Stimulated activated CD4-positive, alpha-beta T cell treated with anti-CD3 and anti-CD28 coated beads, TNF-alpha, amount 100 ng/mL, for 48 hours (primary cell): ENCODE measurements at regions not wholly inside any gene's neighbourhood (a gene's known extent, or its start where the extent isn't known, plus 50 kb on each side); places are given as distances from the start of the nearest gene placed in this dataset.
A peak's percentile ranks its signal among the peaks of the same experiment; 100 is the strongest.

Experiments
- DNase-seq, 3 donors: peaks; one replicate each; pipeline ENCODE4 v3.0.0-alpha.2; 2020; ENCODE audit warnings: low read depth in 3 of 3

DNA sequence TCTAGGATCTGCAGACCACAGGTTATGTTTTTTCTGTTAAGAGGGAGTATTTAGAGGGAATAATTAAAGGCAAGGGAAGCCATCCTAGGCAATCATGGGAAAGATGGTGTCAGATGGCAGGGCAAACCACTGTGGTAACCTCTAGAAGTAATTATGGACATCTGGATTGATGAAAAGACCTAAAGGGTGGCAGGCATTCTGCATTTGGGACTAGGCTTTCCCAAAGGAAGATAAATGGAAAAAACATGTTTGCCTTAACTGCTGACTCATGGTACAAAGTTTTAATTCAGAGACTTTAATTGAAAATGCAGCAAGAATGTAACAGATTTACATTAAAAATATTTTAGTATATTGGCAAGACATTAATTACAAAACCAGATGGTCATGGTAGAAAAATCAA is 88.1 kb downstream of the TMEM30B start:
- DNase-seq, result no peak

- no peak for DNase-seq
Observed at GRCh38 chr14:61191733-61192132, 89.4 kb downstream of the TMEM30B start.

GRCh38 chr14:61190341-61190740 is 90.8 kb downstream of the TMEM30B start:
- DNase-seq, result no peak

- DNase-seq, result peak in 1 of 3 donors; percentile 33
Observed at GRCh38 chr14:61188978-61189808, 91.9 kb downstream of the TMEM30B start.

DNA sequence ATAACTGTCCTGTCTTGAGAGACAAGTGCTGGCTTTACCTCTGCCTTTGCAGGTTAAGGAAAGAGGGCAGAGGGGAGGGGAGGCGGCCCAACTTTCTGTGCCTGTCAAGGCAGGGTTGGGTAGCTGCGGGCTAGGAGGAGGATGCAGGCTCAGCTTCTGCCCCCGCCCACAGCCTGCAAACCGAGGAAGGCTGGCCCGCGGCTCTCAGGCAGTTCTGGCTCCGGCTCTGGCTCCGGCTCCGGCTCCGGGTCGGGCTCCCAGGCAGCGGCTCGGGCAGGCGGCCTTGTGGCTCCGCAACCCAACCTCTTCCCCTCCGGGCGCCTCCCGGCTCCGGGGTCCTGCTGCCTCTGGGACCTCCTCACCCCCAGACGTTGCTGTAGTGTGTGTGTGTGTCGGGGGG is 92.9 kb downstream of the TMEM30B start:
- no peak for DNase-seq

DNA sequence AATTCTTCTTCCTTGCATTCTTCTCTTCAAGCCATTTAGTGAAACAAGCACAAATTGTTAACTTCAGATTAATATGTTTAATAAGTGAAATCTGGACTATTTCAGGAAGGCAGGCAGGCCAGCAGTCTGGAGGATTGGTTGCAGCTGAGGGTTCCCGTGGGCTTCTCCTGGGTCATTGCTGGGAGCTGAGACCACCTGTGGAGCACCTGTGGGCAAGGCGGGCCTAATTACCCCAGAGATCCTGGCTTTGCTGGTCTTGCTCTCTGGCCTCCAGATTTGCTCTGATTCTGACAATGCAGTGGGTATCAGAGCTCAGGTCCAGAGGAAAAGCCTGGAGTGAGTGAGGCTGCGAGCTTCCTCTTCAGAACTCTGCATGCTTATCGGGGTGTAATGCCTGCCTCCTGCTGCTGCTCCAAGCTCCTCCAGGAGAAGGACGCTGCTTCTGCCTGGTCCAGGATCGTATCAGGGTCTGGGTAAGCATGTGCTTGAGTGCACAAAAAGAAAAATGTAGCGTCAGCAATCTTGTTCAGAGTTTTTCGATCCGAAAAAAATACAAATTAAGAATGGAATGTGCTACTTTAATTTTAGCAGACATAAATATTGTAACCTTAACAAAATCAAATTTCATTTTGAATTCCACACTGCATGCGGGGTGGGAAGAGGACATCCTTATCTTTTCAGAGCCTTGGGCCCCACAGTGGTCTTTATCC is 93.8 kb downstream of the TMEM30B start:
- no peak for DNase-seq

DNA sequence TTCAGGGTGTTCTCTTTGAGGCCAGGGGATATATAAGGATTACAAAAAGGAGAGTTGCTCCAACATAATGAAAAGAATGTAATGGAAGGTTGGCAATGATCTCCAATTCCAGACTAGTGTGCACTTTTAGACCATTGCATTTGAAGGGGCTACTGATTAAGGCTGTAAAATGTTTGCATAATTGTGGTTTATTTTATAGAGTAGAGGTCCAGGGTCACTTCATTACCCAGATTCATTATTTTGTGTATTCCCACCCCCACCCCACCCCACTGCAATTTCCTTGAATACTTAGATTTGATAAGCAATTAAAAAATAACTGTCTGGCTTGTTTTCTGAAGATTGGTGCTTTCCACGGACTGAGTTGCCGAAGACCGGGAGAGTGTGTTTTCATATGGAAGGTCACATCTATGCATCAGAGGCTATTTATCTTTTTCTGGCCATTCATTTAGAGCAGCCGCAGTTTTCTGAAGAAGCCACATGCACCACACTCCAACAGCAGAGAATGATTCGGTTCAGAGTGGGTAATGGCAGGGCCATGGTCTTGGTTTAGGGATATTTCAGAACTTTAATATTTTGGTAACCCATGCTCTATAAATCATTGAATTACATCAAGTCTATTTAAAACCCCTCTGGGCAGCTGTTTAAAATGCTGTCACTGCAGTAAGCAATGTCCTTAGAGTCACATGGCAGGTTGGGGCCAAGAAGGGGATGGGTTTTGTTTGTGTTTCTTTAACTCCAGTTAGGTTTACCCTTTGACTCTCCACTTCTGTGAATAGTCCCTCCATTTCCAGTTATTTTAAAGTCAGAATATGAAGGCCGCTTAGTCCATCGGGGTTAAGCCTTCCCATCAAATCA is 94.6 kb downstream of the TMEM30B start:
- DNase-seq, result no peak

GRCh38 chr14:61185534-61185933 is 95.6 kb downstream of the TMEM30B start:
- no peak for DNase-seq

GRCh38 chr14:61184112-61184511 is 97.0 kb downstream of the TMEM30B start:
- DNase-seq, result no peak

GRCh38 chr14:61183196-61183885 is 97.8 kb downstream of the TMEM30B start:
- no peak for DNase-seq

DNA sequence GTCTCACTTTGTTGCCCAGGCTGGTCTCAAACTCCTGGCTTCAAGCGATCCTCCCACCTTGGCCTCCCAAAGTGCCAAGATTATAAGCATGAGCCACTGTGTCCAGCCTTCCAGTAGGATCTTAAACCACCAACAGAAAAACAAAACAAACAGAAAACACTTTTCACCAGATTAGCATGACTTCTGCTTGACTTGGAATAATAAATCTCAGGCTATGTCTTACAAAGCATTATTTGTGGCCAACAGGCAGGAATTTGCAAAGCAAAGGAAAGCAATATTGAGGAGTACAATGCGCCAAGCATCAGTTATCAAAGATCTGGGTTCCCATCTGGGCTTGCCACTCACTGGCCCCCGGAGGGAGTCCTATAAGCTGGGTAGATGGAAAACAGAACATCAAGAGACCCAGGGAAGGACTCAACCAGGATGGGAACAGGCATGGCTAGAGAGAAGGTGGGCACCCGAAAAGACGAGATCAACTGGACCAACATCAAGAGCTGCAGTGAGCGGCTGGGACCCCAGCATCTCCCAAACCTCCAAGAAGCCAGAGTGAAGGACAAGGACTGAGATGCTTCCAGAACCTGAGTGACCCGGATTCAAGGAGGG is 101.2 kb downstream of the TMEM30B start:
- no peak for DNase-seq

DNA sequence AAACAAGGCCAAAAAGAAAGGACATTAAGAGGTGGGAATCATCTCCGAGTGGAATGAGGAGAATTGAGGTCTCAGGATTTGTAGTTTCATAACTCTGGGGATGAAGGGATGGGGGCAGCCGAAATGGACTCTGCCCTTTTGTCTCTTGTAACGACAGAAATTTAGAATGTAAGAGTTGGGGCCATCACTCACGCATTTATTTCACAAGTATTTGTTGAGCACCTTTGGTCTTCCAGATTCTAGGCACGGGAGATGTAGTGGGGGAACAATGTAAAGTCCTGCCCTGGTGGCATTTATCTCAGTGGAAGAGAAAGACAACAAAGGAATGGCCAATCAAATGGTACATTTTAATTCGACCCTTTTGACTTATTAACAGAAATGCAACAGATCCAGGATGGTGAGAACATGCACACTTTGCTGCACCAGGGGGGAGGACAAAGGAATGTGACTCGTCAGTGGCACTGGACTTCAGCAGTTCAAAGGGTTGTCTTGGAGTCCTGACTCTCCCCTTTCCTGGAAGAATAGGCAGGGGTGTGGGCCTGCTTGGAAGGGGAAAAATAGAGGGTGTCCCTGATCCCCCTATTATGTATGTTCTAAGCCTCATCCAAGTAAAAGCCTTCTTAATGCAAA is 102.0 kb downstream of the TMEM30B start:
- no peak for DNase-seq

GRCh38 chr14:61178226-61179060 is 102.7 kb downstream of the TMEM30B start:
- DNase-seq, result peak in 2 of 3 donors; percentile 33 to 73

GRCh38 chr14:61177279-61178225 is 103.6 kb downstream of the TMEM30B start:
- DNase-seq, result no peak

- no peak for DNase-seq
Observed at GRCh38 chr14:61176686-61177085, 104.5 kb downstream of the TMEM30B start.

GRCh38 chr14:61174987-61175386 is 106.2 kb downstream of the TMEM30B start:
- no peak for DNase-seq

GRCh38 chr14:61174441-61174891 is 106.7 kb downstream of the TMEM30B start:
- DNase-seq, result no peak

DNA sequence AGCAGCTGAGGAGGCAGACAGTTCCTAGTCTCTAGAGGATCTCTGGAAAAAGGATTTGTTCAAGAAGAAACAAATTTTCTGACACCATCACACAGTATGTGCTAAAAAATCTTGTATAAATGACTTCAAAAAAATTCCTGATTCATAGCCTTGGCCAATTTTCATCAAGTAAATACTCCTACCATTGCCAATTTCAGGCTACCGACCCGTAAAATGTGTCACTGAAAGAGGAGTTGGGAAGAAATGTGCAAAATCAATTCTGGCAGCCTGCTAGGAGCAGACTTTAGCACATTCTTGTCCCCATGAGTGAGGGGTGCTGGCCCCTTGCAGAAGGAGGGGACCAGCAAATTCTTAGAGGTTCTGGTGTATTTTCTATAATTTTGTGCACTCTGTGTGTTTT is 109.4 kb downstream of the TMEM30B start:
- no peak for DNase-seq

- DNase-seq, result no peak
Observed at GRCh38 chr14:61168141-61168540, 113.0 kb downstream of the TMEM30B start.
